ENCODE measurements at regions not wholly inside any gene's neighbourhood (a gene's known extent, or its start where the extent isn't known, plus 50 kb on each side); places are given as distances from the start of the nearest gene placed in this dataset.

- H3K27ac ChIP-seq = no peak overlapping the region
- H3K27me3 ChIP-seq = no peaks in the 10 kb centered on the region
- no peak for DNase-seq
- intact Hi-C loops (cut with DNase I; ENCODE audit: low total_unique reads) = no loop called here
- H3K4me1 ChIP-seq = no peaks in the 10 kb centered on the region
- no peak for TF ChIP-seq CTCF (IDR thresholded peaks at IDR 0.05)
- H3K9me3 ChIP-seq = peaks cover 0 to 4% (median 0%) of the 10 kb centered on the region in 3 donors
- H3K36me3 ChIP-seq = no peaks in the 10 kb centered on the region
- no peak overlapping the region for H3K4me3 ChIP-seq
These were observed 100.6 kb upstream of the RNF32 start for GRCh38 chr7:156539999-156540398.

GRCh38 chr7:156537006-156537405 lies 103.6 kb upstream of the RNF32 start:
- no peaks in the 10 kb centered on the region for H3K36me3 ChIP-seq
- no peaks in the 10 kb centered on the region for H3K27me3 ChIP-seq
- H3K4me1 ChIP-seq = no peaks in the 10 kb centered on the region
- no peak for DNase-seq
- no peak overlapping the region for H3K27ac ChIP-seq
- no peak overlapping the region for H3K4me3 ChIP-seq
- intact Hi-C loops (cut with DNase I; ENCODE audit: low total_unique reads) = no loop called here
- no peak for TF ChIP-seq CTCF (IDR thresholded peaks at IDR 0.05)
- peaks cover 0 to 4% (median 0%) of the 10 kb centered on the region in 3 donors for H3K9me3 ChIP-seq

- Histone ChIP-seq H3K4me1 (no peaks in the 10 kb centered on the region), H3K27ac (no peak overlapping the region), H3K36me3 (no peaks in the 10 kb centered on the region), H3K9me3 (peaks cover 0 to 4% (median 0%) of the 10 kb centered on the region in 3 donors), H3K27me3 (no peaks in the 10 kb centered on the region), H3K4me3 (no peak overlapping the region)
- intact Hi-C loops (cut with DNase I; ENCODE audit: low total_unique reads) = no loop called here
- TF ChIP-seq CTCF (IDR thresholded peaks at IDR 0.05) = no peak
- no peak for DNase-seq
These were observed 105.6 kb upstream of the RNF32 start for GRCh38 chr7:156534925-156535324.

GRCh38 chr7:156533964-156534363 lies 106.6 kb upstream of the RNF32 start:
- H3K9me3 ChIP-seq = peaks cover 0 to 4% (median 0%) of the 10 kb centered on the region in 3 donors
- H3K4me1 ChIP-seq = no peaks in the 10 kb centered on the region
- no peak for TF ChIP-seq CTCF (IDR thresholded peaks at IDR 0.05)
- no peaks in the 10 kb centered on the region for H3K27me3 ChIP-seq
- no peak for DNase-seq
- no peak overlapping the region for H3K27ac ChIP-seq
- intact Hi-C loops (cut with DNase I; ENCODE audit: low total_unique reads) = no loop called here
- no peaks in the 10 kb centered on the region for H3K36me3 ChIP-seq
- H3K4me3 ChIP-seq = no peak overlapping the region

- no peak for TF ChIP-seq CTCF (IDR thresholded peaks at IDR 0.05)
- intact Hi-C loops (cut with DNase I; ENCODE audit: low total_unique reads) = no loop called here
- no peak overlapping the region for H3K27ac ChIP-seq
- H3K36me3 ChIP-seq = no peaks in the 10 kb centered on the region
- H3K27me3 ChIP-seq = no peaks in the 10 kb centered on the region
- no peak overlapping the region for H3K4me3 ChIP-seq
- no peak for DNase-seq
- no peaks in the 10 kb centered on the region for H3K4me1 ChIP-seq
- peaks cover 0 to 4% (median 0%) of the 10 kb centered on the region in 3 donors for H3K9me3 ChIP-seq
These were observed 107.2 kb upstream of the RNF32 start for GRCh38 chr7:156533420-156533819.

- no peaks in the 10 kb centered on the region for H3K27me3 ChIP-seq
- TF ChIP-seq CTCF (IDR thresholded peaks at IDR 0.05) = no peak
- DNase-seq = no peak
- H3K4me3 ChIP-seq = no peak overlapping the region
- intact Hi-C loops (cut with DNase I; ENCODE audit: low total_unique reads) = no loop called here
- no peak overlapping the region for H3K27ac ChIP-seq
- H3K36me3 ChIP-seq = no peaks in the 10 kb centered on the region
- H3K9me3 ChIP-seq = peaks cover 0 to 4% (median 0%) of the 10 kb centered on the region in 3 donors
- no peaks in the 10 kb centered on the region for H3K4me1 ChIP-seq
These were observed 108.5 kb upstream of the RNF32 start for GRCh38 chr7:156532016-156532602.
